T-helper 9 cell (primary cell): ENCODE measurements at regions not wholly inside any gene's neighbourhood (a gene's known extent, or its start where the extent isn't known, plus 50 kb on each side); places are given as distances from the start of the nearest gene placed in this dataset.
"Not testable (repeated sequence)": the region's sequence is repeated elsewhere in the genome, so short reads cannot be mapped to it uniquely, and the experiment has no call there.

Experiments used
- DNase-seq: peaks from one replicate; pipeline ENCODE4 v3.0.0-alpha.2; 2020

DNA sequence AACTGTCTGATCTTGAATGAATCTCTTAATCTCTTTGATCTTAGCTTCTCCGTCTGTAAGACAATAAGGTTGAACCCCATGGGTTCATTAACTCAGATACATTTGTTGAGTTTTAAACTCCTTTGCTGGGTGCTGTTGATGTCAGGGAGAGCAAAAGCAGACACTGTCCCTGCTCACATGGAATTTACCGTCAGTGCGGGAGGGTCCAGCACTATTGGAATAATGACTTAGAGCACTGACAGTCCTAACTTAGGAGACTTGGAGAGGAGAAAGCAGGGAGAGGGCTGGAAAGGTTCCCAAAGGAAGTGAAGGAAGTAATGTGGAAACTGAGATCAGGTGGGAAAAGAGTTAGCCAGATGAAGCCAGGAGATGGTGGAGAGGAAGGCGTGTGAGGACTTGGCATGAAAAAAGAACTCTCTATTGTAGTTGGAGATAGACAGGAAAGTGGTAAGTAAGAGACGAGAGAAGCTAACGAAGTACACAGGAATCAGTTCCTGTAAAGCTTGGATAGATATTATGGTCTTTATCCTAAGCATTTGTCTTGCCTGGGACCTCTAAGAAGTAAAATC, 141.4 kb upstream of the SERTAD2 start:
- DNase-seq: no peak

DNA sequence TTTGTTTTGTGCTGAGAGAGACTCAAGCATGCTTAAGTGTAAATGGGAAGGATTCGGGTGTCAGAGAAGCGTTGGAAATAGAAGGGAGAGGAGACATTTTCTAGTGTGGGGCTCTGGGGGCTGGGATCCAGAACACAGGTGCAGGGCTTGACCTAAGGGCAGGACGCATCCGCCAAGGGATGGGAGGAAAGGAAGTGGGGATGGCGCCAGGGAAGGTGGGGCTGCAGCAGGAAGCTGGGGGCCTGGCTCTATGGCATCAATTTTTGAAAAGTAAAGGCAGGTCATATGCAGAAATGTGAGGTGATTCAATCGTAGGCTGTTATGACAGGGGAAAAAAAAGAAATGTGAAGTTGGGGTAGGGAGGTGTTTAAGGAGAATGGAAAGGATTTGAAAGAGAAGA, 143.2 kb upstream of the SERTAD2 start:
- no peak for DNase-seq

DNA sequence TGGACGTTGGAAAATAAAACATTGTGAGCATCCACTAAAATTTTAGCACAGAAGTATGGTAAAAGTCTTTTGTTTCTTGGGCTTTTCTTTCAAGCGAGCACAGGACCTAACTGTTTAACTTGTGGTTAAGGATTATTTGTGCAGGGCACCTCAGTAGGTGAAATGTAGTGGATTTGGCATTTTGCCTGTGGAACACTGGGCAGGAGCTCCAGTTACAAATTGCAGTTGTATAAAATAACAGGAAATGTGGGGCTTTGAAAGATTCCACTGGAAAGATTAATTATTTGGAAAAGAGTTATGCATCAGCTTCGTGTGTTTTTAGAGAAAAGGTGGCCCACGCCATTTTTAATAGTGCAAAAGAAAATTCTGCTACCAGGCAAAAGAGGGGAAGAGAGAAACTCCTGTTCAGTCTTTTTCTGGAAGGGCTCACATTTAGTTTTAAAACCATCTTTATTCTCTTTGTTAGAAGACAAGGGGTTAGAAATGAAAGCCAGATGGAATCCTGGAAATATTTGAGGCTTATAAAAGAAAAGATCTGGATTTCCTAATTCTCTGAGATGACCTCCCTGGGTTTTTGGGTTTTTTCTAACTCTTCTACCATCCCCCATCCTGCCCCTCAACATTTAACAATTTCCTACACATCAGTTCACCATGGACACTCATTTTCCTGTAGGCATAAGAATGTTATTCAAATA, 144.3 kb upstream of the SERTAD2 start:
- no peak for DNase-seq

DNA sequence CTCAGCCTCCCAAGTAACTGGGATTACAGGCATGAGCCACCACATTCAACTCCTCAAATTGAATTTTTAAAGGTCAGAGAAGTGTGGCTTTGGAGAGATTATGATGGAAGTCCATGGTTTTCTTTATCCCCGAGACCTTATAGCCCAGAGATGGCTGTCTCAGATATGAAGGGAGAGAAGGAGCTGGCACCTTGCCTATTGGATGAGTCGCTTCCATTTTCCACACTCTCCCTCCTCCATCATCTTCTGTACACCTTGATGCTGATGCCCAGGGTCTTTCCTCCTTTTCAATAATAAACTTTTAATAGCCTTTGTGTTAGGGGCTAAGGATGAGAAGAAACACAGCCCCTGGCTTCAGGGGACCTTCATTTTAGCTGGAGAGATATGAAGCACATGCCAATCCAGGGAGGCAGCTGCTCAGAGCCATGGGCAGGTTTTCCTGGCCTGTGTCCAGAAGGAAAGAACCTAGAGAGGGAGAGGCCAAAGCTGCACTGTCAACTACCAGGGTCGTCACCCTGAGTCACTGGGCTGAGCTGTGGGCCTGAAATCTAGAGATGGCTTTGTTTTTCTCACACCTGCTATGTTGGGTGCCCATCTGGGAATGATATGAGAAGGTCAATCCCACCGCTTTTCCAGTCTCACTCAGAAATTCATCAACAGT, 146.0 kb upstream of the SERTAD2 start:
- DNase-seq: no peak

DNA sequence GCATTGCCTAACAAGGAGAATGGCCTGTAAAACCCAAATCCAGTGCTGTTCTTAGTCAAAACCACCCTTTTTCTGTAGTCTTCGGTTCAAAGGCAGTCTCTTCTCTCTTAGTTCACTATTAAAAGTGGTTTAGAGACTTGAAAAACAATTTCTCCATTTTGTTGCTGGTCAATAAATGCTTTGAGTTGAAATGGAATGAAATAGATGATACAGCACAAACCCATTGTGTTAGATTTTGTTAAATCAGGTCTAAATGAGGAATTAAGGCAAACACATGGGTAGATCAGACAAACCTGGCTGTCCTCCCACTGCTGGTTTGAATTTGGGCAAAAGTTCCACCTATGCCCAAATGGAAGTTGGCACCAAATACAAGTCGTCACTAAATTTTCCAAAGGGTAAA, 150.1 kb upstream of the SERTAD2 start:
- DNase-seq: no peak

DNA sequence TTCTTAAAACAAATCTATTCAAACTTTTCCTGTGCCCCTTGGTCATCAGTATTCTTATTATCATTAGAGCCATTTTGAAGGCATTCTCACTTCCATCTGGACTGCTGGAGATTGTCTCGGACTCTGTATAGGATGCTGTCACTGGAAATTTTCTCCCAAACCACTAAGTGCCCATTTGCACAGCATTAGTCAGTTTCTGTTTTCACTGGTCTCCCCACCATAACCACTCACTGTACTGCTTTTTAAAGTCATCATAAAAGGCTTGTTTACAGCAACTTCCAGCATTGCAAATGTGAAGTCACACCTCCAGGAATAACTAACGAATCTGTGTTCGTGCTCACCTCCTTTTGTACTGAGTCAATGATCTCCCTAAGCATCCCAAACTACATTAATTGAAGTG, 150.9 kb upstream of the SERTAD2 start:
- no peak for DNase-seq

DNA sequence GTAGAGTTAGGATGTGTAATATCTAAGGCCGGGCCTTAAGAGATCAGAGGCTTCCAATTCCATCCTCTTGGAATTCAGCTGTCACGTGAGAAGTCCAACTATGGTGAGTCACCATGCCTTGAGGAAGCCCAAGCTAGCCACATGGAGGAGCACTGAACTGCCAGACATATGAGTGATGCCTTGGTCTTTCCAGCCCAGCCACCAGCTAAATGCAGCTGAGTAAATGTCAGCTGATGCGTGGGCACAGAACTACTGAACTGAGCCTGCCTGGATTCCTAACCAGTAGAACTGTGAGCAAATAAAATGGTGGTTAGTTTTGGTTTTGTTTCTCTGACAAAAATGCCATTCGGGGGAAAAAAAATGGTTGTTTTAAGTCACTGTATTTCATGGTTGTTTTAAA, 153.7 kb upstream of the SERTAD2 start:
- DNase-seq: no peak

DNA sequence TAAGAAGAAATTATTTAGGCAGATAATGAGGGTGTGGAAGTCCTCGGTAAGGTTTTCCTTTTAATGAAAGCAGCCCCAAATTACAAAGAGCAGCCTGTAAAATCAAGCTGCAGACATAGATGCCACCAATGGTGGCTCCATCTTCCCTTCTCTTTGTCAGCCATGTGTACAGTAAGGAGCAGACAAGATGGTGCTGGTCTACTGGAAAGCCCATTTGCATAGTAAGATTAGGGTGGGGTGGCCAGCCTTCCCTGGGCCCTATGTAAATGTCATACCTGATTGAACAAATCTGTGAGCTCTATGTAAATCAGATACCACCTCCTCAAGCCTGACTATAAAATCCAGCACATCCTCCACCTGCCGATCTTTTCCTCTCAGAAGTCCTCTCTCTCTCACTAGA, 154.4 kb upstream of the SERTAD2 start:
- DNase-seq: no peak

DNA sequence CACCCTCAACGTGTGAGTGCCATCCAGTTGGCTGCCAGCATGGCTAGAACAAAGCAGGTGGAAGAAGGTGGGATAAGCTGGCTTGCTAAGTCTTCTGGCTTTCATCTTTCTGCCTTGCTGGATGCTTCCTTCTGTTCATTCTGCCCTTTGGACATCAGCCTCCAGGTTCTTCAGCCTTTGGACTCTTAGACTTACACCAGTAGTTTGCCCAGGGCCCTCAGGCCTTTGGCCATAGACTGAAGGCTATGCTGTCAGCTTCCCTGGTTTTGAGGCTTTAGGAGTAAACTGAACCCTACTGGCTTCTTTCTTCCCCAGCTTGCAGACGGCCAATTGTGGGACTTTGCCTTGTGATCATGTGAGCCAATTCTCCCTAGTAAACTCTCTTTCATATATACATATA, 155.0 kb upstream of the SERTAD2 start:
- no peak for DNase-seq

DNA sequence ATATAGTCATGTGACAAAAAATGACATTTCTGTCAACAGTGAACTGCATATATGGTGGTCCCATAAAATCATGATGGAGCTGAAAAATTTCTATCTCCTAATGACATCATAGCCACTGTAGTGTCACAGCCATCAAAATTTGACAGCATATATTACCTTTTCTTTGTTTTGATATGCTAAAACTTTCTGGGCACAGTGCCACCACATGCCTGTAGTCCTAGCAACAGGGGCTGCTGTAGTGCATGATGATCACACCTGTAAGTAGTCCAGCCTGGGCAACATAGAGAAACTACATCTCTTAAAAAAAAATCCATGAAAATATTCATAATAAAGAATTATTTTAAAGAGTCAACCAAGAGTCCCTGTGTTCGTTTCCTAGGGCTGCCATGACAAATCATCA, 155.5 kb upstream of the SERTAD2 start:
- no peak for DNase-seq

DNA sequence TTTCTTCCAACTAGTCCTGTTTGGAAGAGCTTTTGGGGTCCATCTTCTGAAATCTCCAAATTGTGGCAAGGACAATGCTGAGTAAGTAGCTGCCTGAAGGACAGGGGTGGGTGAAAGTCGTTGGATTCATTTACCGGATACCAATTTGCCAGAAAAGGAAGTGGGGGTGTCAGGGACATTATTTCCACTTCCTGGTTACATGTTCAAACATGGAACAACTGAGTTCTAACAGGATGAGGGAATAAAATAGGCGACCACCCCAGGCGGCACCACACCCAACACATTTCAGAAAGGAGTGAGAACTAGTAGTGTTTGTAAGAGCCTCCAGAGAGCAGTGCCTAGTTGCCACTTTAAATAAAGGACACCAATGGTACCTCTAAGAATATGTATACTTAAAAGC, 158.6 kb upstream of the SERTAD2 start:
- DNase-seq: no peak

DNA sequence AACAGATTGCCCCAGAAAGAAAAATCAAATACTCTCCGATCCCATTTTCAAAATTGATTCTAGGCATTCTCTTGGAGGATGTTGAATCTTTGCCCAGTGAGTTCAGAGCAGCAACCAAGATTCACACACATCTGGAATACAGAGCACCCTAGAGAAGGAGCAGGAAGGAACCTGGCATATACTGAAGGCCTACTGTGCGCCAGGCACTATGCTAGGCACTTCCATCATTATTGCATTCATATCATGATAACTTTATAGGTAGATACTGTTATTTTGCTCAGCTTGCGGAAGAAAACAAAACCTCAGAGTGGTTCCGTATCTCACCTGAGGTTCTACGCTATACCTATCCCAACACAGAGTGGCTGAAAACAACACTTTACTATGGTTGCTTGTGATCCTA, 160.3 kb upstream of the SERTAD2 start:
- DNase-seq: no peak

DNA sequence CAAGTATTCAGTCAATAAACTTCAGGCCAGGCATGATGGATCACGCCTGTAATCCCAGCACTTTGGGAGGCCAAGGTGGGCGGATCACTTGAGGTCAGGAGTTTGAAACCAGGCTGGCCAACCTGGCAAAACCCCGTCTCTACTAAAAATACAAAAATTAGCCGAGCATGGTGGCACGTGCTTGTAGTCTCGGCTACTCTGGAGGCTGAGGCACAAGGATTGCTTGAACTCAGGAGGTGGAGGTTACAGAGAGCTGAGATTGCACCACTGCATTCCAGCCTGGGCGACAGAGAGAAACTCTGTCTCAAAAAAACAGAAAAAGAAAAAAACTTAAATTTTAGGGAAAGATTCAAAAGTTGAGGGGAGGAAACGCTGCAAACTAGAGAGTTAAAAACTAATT, 162.8 kb upstream of the SERTAD2 start:
- DNase-seq: not testable (repeated sequence)

DNA sequence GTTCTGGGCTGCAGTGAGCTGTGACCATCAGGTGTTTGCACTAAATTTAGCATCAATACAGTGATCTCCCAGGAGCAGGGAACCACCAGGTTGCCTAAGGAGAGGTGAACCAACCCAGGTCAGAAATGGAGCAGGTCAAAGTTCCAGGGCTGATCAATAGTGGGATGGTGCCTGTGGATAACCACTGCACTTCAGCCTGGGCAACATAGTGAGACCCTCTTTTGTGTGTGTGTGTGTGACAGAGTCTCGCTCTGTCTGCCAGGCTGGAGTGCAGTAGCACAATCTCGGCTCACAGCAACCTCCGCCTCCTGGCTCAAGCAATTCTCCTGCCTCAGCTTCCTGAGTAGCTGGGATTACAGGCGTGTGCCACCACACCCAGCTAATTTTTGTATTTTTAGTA, 163.7 kb upstream of the SERTAD2 start:
- no peak for DNase-seq

DNA sequence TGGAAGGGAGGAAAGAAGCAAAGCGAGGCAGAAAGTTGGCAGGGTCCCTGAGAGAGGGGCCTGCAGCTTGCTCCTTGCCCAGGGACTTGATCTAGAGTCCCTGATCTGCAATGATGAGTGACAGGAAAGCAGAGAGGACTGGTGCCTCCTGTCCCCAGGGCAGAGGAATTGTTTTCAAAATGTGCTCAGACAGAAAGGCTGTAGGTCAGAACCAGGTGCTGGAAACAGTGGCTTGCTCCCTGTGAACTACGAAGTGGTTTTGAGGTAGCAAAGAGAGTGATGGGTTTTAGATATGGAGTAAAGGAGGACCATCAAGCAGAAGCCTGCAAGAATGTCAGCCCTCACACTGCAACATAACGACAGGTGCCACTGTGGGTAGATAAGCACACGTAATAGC, 164.9 kb upstream of the SERTAD2 start:
- DNase-seq: no peak

DNA sequence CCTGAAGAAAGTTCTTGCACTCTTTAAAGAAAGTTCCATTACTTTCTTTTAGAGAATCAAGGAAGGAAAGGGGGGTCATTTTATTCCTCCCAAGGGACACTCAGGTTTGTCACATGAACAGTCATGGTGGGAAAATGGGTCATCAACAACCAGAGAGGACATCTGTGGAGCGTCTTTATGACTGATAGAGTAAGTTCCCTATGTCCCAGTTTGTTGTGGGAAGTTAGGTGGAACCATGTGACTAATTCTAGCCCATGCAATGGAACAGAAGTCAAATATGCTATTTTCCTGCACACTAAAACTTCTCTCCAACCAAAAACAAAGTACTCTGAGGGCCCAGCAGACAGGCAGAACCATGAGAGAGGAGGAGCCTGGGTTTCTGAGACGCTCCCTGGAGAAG, 165.6 kb upstream of the SERTAD2 start:
- no peak for DNase-seq

DNA sequence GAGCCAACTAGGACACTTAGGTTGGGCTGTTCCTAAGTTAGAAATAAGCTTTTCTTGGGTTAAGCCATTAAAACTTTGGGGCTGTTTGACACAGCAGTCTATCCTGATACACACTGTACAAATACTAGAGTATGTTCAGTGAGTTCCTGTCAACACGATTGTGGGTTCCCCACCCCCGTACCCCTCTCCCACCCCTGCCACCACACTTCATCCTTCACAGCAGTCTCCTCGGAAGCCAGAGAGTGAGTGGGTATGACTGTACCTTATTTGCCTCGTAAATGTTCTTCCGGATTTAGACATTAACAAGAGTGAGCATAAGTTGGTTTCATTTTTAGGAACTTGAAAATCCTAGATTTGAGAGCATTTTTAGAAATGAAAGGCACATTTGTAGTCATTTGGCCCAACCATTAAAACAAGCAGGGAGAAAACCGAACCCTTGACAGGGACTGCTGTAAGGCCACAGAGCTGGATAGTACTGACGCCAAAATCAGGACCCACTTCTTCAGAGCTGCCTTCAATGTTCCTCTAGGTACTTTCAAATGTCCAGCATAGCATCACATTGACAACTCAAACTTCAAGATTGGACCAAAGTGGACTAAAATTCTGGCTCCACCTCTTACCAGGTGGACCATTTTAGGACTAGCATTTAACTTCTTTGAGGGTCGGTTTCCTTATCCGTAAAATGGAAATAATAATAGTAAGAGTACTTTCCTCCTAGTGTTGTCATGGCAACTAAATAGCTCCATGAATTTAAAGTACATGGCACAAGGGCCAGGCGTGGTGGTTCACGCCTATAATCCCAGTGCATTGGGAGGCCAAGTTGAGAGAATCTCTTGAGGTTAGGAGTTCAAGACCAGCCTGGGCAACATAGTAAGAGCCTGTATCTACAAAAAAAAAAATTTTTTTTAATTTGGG, 166.3 kb upstream of the SERTAD2 start:
- no peak for DNase-seq

DNA sequence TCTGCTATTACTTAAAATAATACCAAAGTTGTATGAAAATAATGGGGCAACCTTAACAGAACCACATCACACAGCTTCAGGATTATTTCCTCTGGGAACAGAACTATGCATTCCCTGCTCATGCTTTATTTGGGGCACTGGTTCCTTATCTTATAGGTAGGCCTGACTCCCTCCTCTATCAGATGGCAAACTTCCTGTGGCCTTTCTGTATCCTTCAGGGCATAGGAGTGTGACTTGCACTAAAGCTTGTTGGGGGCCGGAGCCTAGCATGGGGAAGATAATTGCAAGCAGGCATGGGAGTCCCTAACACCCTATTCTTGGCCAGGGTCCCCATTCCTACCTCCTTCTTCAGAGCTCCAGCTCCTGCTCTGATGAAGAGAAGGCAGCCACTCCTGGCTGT, 167.2 kb upstream of the SERTAD2 start:
- no peak for DNase-seq

DNA sequence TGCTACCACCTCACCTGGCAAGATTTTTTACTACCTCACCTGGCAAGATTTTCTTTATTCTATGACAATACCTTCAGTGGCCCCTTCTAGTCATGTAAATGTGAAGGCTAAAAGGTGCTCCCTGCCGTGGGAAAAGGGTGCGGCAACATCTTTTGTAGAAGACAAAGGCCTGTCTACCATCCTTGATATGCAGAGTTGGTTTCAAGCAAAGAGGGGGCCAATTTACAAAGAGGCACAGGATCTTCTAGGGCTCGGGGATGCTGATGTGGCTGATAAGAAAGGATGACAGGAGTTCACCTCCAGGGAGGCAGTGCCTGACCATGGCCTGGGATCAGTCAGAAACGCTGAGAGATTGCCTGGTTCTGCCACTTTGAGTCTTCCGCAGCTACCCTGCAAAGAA, 165.4 kb upstream of the SLC1A4 start:
- DNase-seq: no peak

DNA sequence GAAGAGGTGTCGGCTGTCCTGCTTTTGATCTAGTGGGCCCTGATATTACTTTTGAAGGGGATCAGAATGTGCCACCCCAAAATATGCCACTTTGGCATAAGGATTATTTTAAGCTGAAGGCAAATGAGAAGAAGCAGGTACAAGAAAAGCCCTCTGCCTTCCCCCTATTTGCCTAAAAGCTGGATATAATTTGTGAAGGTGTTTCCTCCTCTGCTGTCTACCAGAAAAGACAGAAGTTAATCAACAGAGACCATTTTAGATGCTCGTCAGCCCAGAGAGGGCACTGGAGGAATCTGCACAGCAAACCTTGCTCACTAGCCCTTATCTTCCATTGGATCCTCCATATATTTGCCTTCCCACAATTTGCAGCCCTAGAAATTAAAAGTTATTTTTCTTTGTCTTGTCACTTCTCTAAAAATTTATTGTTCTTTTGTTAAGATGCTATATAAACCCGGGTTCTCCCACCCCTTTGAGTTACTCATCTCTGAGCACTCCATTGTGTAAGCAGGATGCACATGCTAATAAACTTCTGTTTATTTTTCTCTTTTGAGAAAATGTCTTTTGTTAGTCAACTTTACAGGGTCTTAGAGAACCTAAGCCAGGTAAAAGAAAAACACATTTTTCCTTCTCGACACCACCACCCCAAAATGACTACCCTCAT, 163.2 kb upstream of the SLC1A4 start:
- no peak for DNase-seq

DNA sequence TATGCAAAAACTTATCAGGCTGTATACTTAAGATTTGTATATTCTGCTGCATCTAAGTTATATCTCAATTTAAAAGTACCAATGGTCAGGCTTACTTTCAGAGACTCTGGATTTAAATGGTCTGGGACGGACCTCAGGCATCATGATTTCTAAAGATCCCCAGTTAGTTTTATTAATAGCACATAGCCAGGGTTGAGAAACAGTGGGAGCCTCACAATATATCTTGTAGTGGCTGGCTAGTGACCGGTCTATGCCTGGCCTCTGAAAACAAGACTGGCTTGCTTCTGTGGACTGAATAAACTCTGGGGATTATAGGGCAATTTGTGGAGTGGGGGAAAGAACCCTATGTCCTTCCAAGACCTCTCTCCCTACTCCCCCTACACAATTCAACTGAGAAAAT, 162.5 kb upstream of the SLC1A4 start:
- no peak for DNase-seq

DNA sequence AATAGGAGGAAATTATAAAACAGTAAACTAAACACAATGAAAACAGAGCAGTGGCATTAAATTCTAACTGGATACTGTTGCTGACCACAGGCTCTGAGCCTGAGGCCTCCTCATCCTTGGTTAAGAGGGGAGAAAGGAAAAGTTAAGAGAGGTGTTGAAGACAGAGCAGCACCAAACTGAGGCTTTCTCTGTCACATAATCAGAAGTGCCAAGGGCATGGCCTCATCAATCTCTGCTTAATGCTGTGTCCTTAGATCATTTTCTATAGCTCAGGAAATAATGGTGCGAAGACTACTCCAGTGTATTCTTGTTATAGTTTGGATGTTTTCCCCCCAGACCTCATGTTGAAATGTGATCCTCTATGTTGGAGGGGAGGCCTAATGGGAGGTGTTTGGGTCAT, 160.9 kb upstream of the SLC1A4 start:
- DNase-seq: no peak

DNA sequence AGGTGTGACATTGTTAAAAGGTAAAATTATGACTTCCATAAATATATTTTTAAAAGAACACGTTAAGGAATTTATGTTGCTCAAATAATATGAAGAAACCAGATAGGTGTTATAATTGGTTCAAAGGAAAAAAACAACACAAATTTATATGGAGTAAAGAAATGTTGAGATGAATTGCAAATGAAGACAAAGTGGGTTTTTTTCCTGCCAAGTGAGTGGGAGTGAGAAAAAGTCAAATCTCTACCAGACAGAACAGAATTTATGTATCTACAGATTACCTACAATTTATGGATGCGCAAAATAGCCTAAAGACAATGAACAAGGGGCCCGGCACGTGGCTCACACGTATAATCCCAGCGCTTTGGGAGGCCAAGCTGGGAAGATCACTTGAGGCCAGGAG, 159.7 kb upstream of the SLC1A4 start:
- DNase-seq: no peak
